OCI-LY1 (cell line): ENCODE measurements at regions not wholly inside any gene's neighbourhood (a gene's known extent, or its start where the extent isn't known, plus 50 kb on each side); places are given as distances from the start of the nearest gene placed in this dataset.

Experiments used
- CTCF ChIP-seq: fragments of 200-600 bp; sonication (generic), shearing (Covaris generic); IDR thresholded peaks from 2 replicates; pipeline ENCODE4 v1.5.1; 2017; ENCODE audit warnings: mild to moderate bottlenecking, antibody characterized with exemption, low read length, moderate library complexity, mixed read lengths
- EZH2 ChIP-seq: fragments of 200-600 bp; sonication (generic), shearing (Covaris generic); IDR thresholded peaks from 2 replicates; pipeline ENCODE4 v1.8.0; 2017; ENCODE audit warnings: borderline replicate concordance, mixed run types, mild to moderate bottlenecking, antibody characterized with exemption, low read length, moderate library complexity, mixed read lengths

GRCh38 chr4:122326908-122327307 is 51.9 kb upstream of the ADAD1 start:
- no peak for TF ChIP-seq EZH2
- TF ChIP-seq CTCF, result no peak
